ENCODE measurements at regions not wholly inside any gene's neighbourhood (a gene's known extent, or its start where the extent isn't known, plus 50 kb on each side); places are given as distances from the start of the nearest gene placed in this dataset.

- H3K27me3 ChIP-seq (replicated peaks; ENCODE audit: control insufficient read depth, insufficient read depth, low read length) = no peaks in the 10 kb centered on the region
- H3K4me3 ChIP-seq (replicated peaks; ENCODE audit: low read depth, low read length) = no peak overlapping the region
- no peak for TF ChIP-seq CTCF (IDR thresholded peaks at IDR 0.05; ENCODE audit: insufficient read depth, low read length, poor library complexity, severe bottlenecking)
- DNase-seq (ENCODE audit: extremely low read depth, insufficient read length) = no peak
- no peaks in the 10 kb centered on the region for H3K36me3 ChIP-seq (ENCODE audit: control insufficient read depth, insufficient read depth, low read length)
Measured at GRCh38 chr2:56510610-56511009, 326.8 kb downstream of the CCDC85A start.

GRCh38 chr2:56515399-56515798 is 331.6 kb downstream of the CCDC85A start:
- H3K27me3 ChIP-seq (replicated peaks; ENCODE audit: control insufficient read depth, insufficient read depth, low read length) = no peaks in the 10 kb centered on the region
- no peaks in the 10 kb centered on the region for H3K36me3 ChIP-seq (ENCODE audit: control insufficient read depth, insufficient read depth, low read length)
- no peak for DNase-seq (ENCODE audit: extremely low read depth, insufficient read length)
- H3K4me3 ChIP-seq (replicated peaks; ENCODE audit: low read depth, low read length) = no peak overlapping the region
- TF ChIP-seq CTCF (IDR thresholded peaks at IDR 0.05; ENCODE audit: insufficient read depth, low read length, poor library complexity, severe bottlenecking) = no peak

- no peak for DNase-seq (ENCODE audit: extremely low read depth, insufficient read length)
- no peak for TF ChIP-seq CTCF (IDR thresholded peaks at IDR 0.05; ENCODE audit: insufficient read depth, low read length, poor library complexity, severe bottlenecking)
- H3K36me3 ChIP-seq (ENCODE audit: control insufficient read depth, insufficient read depth, low read length) = no peaks in the 10 kb centered on the region
- H3K27me3 ChIP-seq (replicated peaks; ENCODE audit: control insufficient read depth, insufficient read depth, low read length) = no peaks in the 10 kb centered on the region
- H3K4me3 ChIP-seq (replicated peaks; ENCODE audit: low read depth, low read length) = no peak overlapping the region
Measured at GRCh38 chr2:56519806-56520205, 336.0 kb downstream of the CCDC85A start.

GRCh38 chr2:56522605-56523089 is 338.9 kb downstream of the CCDC85A start:
- H3K4me3 ChIP-seq (replicated peaks; ENCODE audit: low read depth, low read length) = no peak overlapping the region
- DNase-seq (ENCODE audit: extremely low read depth, insufficient read length) = no peak
- H3K36me3 ChIP-seq (ENCODE audit: control insufficient read depth, insufficient read depth, low read length) = no peaks in the 10 kb centered on the region
- TF ChIP-seq CTCF (IDR thresholded peaks at IDR 0.05; ENCODE audit: insufficient read depth, low read length, poor library complexity, severe bottlenecking) = no peak
- H3K27me3 ChIP-seq (replicated peaks; ENCODE audit: control insufficient read depth, insufficient read depth, low read length) = no peaks in the 10 kb centered on the region

GRCh38 chr2:56523816-56524215 is 340.0 kb downstream of the CCDC85A start:
- no peak for DNase-seq (ENCODE audit: extremely low read depth, insufficient read length)
- TF ChIP-seq CTCF (IDR thresholded peaks at IDR 0.05; ENCODE audit: insufficient read depth, low read length, poor library complexity, severe bottlenecking) = no peak
- Histone ChIP-seq H3K36me3 (ENCODE audit: control insufficient read depth, insufficient read depth, low read length) (no peaks in the 10 kb centered on the region), H3K27me3 (replicated peaks; ENCODE audit: control insufficient read depth, insufficient read depth, low read length) (no peaks in the 10 kb centered on the region), H3K4me3 (replicated peaks; ENCODE audit: low read depth, low read length) (no peak overlapping the region)
